ENCODE measurements at regions not wholly inside any gene's neighbourhood (a gene's known extent, or its start where the extent isn't known, plus 50 kb on each side); places are given as distances from the start of the nearest gene placed in this dataset.
"Not testable (repeated sequence)": the region's sequence is repeated elsewhere in the genome, so short reads cannot be mapped to it uniquely, and the experiment has no call there.

GRCh38 chr19:30113186-30113585 lies 171.1 kb downstream of the URI1 start:
- FAIRE-seq (no peak), DNase-seq (ENCODE audit: insufficient read length, low spot score) (no peak)
- no peak for TF ChIP-seq CTCF (IDR thresholded peaks at IDR 0.05; ENCODE audit: insufficient read depth, missing control alignments)

GRCh38 chr19:30114095-30114494 lies 172.1 kb downstream of the URI1 start:
- DNase-seq (ENCODE audit: insufficient read length, low spot score); FAIRE-seq: not testable (repeated sequence)

- DNase-seq (ENCODE audit: insufficient read length, low spot score) (no peak), FAIRE-seq (no peak)
- no peak for TF ChIP-seq CTCF (IDR thresholded peaks at IDR 0.05; ENCODE audit: insufficient read depth, missing control alignments)
These were observed 173.9 kb downstream of the URI1 start for GRCh38 chr19:30115947-30116346.

- no peak for TF ChIP-seq CTCF (IDR thresholded peaks at IDR 0.05; ENCODE audit: insufficient read depth, missing control alignments)
- FAIRE-seq (no peak), DNase-seq (ENCODE audit: insufficient read length, low spot score) (no peak)
These were observed 174.5 kb downstream of the URI1 start for GRCh38 chr19:30116530-30116929.

- FAIRE-seq (no peak), DNase-seq (ENCODE audit: insufficient read length, low spot score) (no peak)
- TF ChIP-seq CTCF (IDR thresholded peaks at IDR 0.05; ENCODE audit: insufficient read depth, missing control alignments) = no peak
These were observed 175.0 kb downstream of the URI1 start for GRCh38 chr19:30116984-30117555.

- DNase-seq (ENCODE audit: insufficient read length, low spot score) (no peak), FAIRE-seq (no peak)
- TF ChIP-seq CTCF (IDR thresholded peaks at IDR 0.05; ENCODE audit: insufficient read depth, missing control alignments) = no peak
These were observed 175.7 kb downstream of the URI1 start for GRCh38 chr19:30117636-30118145.

- FAIRE-seq (no peak), DNase-seq (ENCODE audit: insufficient read length, low spot score) (no peak)
- TF ChIP-seq CTCF (IDR thresholded peaks at IDR 0.05; ENCODE audit: insufficient read depth, missing control alignments) = no peak
These were observed 176.2 kb downstream of the URI1 start for GRCh38 chr19:30118221-30118620.

GRCh38 chr19:30118760-30119159 lies 176.7 kb downstream of the URI1 start:
- FAIRE-seq (no peak), DNase-seq (ENCODE audit: insufficient read length, low spot score) (no peak)
- no peak for TF ChIP-seq CTCF (IDR thresholded peaks at IDR 0.05; ENCODE audit: insufficient read depth, missing control alignments)
